UCSD-AML1 (cell line): ENCODE measurements at regions not wholly inside any gene's neighbourhood (a gene's known extent, or its start where the extent isn't known, plus 50 kb on each side); places are given as distances from the start of the nearest gene placed in this dataset.
A peak's percentile ranks its signal among the peaks of the same experiment; 100 is the strongest.
"Not testable (repeated sequence)": the region's sequence is repeated elsewhere in the genome, so short reads cannot be mapped to it uniquely, and the experiment has no call there.

Source experiments
- DNase-seq: peaks from one replicate; lab custom pipeline; 2025; ENCODE audit not compliant: unreplicated experiment; lab: John Stamatoyannopoulos, UW

DNA sequence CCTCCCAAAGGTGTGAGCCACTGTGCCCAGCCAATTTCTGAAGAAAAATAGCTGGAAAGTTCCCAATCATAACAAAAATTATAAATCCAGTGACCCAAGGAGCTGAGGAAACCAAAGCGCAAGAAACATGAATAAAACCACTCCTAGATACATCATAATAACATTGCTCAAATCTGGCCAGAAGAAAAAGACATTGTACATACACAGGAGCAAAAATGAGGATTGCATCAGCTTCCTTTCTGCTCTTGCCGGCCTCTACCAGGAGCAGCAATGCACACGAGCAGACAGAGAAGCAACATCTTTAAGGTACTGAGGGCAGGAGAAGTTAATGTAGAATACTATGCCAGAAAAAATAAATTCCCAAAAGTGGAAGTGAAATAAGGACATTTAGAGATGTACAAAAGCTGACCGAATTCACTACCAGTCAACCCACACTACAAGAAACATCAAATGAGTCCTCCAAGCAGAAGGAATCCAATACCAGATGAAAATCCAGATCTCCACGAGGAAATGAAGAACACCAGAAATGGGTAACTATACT is 127.0 kb upstream of the NBPF11 start:
- not testable (repeated sequence) for DNase-seq

DNA sequence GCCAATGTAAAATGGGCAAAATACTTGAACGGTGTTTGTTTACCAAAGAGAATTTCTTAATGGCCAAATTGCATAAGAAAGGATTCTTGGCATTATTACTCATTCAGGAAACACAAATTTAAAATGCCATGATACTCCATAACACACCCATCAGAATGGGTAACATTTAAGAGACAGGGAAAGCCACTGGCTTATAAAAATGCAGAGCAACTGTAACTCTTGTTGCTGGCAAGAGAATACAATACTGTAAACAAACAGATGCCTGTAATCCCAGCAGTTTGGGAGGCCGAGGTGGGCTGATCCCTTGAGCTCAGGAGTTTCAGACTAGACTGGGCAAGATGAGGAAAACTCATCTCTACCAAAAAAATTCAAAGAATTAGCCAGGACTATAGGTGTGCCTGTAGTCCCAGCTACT is 125.8 kb upstream of the NBPF11 start:
- DNase-seq, result not testable (repeated sequence)

DNA sequence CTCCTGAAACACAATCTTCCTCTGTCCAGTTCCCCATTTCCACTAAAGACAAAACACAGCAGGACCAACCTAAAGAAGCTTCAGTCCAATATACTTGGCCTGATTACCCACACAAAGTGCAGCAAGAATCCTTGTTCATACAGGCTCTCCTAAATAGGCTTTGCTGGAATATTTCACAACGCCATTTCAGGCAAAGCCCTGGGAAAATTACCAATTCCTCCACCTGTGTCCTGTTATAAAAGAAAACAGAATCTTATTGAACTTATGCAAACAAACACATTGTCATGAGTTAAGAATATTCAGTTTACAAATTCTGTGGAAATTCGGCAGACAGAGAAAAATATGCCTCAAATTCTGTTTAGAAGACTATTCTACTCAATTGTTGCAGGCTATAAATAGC is 115.0 kb upstream of the NBPF11 start:
- not testable (repeated sequence) for DNase-seq

DNA sequence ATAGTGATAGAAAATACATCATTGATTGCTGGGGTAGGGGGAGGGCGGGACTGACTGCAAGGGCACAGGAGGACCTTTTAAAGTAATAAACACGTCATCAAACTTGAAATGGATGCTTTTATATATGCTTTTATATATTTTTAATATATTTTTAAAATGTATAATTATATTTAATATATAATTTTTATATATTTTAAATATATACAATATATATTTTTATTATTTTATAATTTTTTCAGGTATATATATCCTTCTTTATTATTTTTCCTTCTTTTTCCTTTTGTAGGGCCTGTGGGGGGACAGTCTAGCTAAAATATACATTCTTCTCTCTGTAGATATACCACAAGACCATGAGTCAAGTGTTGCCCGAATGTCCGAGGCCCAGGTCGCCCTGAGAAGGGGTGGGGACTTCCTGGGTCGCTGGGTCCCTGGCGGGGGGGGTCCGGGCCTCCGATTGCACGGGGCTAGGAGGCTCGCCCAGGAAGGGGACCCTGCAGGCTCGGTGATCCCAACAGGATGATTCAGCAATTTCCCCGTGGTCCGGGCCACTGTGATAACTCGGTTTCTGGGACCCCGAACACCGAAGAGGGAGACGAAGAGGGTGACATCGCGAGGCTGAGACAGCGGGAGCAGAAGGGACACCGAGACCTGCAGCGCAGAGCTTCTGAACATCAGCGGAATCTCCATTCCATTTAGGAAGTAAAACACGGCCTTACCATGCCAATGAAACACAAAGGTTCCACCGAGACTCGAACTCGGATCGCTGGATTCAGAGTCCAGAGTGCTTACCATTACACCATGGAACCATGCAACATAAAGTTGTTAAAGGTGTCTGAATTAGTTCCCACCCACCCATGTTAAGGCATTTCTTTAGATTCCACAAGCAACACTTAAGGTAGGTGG is 112.5 kb upstream of the NBPF11 start:
- no peak for DNase-seq

DNA sequence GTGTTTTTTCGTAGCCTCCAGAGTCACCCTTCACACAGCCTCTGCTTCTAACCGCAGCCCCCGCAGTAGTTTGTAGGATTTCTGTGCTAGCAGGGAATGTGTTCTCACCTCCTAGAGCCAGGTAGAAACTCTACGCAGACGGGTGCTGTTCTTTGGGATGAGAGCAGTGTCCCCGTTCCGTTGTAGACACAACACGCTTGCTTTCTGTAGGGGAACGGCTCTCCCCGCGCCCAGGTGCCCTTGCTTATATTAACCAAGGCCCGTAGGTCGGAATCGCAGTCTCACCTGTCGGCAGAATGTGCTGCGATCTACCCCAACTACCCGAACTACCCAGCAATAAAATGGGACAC is 111.8 kb upstream of the NBPF11 start:
- no peak for DNase-seq

DNA sequence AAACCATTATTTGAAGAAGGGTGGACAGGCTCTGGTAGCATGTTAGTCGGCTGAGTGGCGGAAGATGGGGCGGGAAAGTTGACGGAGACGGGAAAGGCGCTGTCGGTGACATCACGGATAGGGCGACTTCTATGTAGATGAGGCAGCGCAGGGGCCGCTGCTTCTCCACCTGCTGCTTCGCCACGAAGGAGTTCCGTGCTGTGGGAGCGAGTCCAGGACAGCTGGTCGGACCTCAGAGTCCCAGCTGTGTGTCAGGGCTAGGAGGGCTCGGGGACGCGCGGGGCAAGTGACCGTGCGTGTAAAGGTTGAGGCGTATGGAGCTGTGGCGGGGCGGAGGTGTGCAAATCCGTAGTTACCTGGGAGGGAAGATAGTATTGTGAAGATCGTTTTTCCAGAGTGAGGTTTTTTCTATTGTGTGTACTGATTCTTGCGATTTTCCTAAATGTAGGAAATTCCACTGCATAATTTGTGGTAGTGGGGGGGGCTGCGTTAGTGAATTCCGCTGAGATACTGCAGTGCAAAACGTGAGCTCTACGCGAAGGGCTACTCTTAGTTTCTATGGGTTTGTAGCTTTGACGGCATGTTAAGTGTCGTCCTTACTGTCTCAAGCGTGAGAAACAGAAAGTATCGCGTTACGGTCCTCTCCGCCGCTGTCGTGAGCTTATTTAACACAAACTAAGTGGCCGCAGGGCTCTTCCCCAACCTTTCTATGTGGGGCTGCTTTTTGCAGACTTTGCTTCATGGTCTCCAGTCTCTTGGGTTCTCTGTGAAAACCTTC is 111.2 kb upstream of the NBPF11 start:
- no peak for DNase-seq

DNA sequence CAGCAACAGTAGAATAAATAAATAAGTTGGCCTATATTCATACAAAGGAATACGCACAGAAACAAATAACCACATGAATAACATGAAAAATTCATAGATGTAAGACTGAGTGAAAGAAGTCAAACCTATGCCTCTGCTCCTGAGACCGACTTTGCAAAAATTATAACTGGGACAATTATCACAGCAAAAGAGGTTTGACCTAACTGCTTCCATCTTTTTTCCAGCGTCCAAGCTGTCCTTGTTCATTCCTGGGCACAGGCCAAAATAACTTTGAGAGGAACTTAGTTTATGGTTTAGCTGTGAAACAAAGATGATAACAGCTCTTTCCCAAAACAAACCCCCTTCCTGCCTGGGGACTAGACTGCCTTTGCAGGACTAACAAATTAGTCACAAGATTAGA is 109.6 kb upstream of the NBPF11 start:
- DNase-seq, result not testable (repeated sequence)

DNA sequence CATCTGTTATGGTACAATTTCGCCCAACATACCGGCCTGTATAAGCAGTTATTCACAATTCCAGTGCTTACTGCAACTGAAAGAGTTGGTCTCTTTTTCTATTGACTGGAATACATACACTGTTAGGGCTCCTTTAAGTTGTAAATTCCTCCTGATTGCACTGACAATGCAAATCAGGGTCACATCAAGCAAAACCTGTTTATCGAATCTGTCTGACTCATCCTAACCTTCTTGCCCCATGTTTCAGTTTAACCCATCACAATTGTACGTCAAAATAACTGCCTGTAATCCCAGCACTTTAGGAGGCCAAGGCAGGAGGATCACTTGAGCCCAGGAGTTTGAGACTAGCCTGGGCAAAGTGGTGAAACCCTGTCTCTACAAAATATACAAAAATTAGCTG is 105.8 kb upstream of the NBPF11 start:
- DNase-seq, result not testable (repeated sequence)

DNA sequence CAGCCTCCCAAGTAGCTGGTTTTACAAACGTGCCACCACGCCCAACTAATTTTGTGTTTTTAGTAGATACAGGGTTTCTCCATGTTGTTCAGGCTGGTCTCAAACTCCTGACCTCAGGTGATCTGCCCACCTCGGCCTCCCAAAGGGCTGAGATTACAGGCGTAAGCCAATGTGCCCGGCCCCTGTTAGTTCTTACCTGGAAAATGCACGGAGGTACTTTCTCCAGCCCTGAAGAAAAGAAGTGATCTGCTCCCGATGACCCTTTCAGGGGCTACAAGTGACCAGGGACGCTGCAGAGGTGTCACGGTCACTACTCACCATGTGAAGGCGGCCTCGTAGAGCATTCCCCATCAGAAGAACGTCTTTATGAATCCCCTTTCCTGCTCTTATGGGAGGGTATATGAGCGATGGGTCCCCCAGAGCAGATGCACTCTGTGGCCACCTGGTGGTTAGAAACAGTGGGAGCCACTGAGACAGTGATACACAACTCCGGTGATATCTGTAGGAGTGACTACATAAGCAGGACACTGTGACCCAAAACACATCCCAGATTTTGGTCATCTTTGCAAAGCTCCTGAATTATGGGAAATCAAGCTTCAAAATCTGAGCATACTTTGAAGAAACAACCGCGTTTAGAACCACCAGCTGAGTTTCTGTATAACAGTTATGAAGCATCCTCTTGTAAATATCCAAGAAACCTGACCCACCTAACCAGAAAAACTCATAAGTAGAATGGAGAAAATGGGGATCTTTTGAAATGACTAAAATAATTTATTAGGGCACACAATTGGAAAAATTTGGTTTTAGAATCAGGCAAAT is 102.7 kb upstream of the NBPF11 start:
- DNase-seq, result peak; percentile 24

DNA sequence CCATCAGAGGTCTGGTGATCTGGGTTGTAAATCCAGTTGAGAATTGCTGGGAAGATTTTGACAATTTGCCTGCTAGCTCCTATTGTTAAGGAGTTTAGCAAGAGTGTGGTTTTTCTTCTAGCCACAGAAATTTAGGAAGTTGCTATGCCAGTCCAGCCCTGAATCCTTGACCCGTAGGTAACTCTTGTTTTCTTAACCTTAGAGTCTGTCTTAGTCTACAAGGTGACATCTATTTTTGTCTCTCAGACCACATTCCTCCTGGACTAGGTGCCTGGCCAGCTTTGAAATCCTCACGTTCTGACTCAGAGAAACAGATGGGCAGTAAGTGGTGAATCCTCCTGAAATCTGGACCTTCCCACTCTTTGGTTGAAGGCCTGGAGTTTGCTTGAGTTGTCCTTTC is 101.7 kb upstream of the NBPF11 start:
- DNase-seq, result not testable (repeated sequence)

DNA sequence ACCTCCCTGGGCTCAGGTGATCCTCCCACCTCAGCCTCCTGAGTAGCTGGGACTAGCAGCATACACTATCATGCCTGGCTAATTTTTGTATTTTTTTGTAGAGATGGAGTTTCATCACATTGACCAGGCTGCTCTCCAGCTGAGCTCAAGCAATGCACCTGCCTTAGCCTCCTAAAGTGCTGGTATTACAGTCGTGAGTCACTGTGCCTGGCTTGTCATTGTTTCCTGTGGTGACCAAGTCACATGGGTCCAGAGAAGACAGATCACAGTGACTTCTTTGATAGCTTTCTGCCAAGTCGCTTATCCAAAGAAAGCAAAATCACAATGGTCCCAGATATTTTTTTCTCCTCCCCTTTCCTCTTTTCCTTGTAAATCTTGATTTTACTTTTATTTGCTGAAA is 96.7 kb upstream of the NBPF11 start:
- not testable (repeated sequence) for DNase-seq

DNA sequence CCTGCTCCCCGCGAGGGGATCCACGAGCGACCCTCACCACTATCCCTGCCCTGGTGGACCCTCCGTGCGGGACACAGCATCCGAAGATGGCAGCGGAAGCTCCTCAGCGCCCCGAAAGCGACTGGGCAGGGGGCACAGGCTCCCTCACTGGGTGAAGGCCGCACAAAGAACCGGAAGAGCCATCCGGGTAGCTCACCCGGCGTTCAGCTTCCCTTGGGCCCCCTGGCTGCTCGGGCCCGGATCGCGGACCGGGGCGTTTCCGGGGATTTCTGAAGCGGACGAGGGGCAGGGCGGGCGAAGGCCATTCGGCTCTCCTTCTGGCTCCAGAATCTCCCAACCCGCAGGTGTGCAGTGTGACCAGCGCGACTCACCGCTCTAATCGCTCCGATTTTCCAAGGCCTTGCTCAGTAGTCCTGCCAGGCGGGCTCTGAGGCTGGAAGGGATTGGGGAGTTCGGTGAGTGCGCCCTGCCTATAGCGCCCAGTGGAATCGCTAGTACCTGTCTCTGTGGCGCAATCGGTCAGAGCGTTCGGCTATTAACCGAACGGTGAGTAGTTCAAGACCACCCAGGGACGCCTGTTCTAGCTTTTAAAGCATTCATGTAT is 94.3 kb upstream of the NBPF11 start:
- DNase-seq, result not testable (repeated sequence)

DNA sequence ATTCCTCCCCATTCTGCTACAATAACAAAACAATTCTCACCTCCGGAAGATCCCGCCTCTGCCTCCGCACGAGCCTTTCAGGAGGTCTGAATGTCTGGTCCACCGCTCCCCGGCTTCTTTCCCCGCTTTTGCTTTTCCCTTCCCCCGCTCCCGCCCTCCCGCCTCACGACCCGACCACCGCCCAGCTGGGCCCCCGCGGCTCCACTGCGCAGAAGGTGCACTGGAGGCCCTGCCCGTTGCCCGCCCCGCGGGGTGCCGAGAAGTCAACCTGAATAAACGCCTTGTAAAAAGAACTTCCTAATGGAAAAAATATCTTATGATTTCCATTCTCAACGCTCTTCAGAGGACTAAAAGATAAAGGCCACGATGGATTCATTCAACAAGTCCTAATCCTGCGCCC is 93.8 kb upstream of the NBPF11 start:
- DNase-seq, result not testable (repeated sequence)

DNA sequence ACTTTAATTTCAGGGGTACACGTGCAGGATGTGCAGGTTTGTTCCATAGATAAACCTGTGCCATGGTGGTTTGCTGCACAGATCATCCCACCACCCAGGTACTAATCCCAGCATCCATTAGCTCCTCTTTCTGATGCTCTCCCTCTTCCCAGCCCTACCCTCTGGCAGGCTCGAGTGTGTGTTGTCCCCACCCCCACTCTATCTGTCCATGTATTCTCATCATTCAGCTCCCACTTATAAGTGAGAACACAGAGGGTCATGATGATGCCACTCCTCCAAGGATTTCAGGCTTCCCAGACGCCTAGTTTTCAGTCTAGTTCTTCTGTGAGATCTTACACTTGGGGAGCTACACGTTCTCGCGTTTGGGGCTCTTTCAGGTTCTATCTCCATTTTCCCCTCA is 93.4 kb upstream of the NBPF11 start:
- not testable (repeated sequence) for DNase-seq

DNA sequence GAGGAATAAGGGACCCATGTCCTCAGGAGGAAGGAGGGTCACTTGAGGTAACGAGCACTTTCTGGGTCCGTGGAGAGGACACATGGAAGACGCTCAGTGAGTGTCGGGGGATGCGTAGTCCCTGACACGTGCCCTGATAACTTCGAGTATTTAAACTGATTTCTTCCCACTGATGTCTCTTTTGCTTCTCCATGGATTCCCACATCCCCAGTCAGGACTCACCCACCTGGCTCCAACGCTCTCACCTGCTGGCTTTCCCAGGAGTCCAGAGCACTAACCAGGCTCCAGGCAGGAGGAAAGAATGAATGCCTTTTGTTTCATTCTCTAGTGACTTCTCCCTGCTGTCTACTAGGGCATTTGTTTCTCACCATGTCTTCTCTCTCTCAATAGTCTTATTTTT is 81.2 kb upstream of the NBPF11 start:
- not testable (repeated sequence) for DNase-seq

DNA sequence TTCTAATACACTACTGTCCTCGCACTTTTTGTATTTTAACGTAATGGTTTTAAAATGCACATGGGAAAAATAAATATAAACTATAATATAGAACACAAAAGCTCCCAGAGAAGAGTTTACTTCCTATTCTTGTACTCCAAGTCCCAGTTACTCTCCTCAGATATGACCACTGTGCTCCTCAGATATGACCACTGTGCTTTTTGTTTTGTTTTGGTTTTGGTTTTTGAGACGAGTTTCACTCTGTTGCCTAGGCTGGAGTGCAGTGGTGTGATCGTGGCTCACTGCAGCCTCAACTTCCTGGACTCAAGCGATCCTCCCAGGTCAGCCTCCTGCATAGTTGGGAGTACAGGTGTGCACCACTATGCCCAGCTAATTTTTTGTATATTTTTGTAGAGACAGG is 76.8 kb upstream of the NBPF11 start:
- DNase-seq, result not testable (repeated sequence)

DNA sequence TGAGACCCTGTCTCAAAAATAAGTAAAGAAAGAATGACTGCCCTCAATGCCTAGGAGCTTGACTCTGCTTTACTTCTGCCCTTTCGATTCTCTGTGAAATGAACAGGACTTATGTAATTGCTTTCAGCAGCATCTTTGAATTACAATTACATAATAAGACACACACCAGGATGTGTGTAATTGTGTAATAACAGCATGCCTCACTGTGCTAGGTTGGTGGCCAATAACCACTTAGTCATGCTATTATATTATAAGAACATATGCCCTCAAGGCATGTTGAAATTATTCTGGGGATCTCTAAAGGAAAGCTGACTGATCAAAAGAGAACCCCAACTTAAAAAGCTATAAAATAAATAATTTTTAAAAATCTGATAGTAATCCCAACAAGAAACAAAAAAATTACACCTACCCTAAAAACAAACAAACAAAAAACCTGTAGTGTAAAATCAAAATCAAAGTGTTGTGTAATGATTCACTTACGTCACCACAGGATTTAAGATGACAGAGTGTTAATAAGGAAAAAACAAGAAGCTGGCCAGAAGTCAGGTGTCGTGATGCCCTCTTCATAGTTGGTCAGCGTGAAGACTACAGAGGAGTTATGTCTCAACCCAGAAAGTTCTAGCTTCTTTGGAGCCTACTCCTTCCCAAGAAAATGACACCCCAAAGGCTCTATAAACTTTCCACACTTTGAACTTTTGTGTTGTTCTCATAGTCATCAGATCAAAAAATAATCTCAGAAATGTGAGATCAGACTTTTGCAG is 70.5 kb upstream of the NBPF11 start:
- DNase-seq, result not testable (repeated sequence)

DNA sequence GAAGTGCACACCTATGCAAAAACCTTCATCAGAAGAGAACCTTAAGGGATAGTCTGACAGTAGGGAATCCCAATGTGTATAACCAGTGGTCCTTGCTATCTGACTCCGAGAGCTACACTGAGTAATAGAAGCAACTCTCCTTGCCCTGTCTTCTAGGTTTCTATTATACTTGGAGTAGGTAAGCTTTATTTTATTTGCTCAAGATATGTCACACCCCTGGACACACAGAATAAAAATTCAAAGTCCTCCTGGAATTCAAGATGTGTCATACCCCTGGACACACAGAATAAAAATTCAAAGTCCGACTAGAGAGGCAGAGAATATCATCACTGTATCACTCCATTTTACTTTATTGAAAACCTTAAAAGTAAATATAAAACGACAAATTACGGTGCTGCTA is 69.5 kb upstream of the NBPF11 start:
- DNase-seq, result not testable (repeated sequence)

DNA sequence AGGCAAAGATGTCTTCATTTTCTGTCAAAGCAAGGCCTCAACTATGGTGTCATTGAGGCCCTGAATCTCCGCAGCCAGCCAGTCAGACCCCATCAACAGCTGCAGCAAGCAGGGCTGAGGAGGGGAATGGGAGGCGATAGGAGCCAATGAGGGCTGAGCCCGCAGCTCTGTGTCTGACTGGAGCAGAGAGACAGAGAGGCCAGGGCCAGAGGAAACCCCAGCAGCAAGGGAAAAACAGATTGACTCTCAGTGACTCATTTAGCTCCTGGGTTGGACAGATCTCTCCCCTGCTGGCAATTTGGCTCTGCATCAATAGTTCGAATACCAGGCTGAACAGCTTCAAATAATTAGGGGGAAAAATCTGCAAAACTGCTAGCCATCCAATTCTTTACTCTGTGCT is 67.1 kb upstream of the NBPF11 start:
- not testable (repeated sequence) for DNase-seq

DNA sequence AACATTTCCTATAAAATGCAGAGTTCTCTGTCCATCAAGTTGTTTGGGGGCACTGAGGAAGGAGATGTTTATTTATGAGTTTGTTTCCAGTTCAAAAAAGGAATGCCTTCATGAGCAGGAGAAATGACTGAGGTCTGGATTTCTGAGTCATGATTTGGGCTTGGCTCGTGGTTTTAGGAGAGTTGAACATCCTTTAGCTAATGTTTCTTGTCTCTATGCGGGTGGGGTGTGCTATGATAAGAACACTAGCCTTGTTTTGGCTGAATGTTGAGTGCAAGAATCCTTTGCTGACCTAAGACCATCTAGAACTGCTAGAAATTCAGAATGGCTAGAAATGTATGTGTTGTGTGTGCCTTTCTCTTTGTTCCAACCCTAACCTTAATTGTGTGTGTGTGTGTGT is 59.1 kb upstream of the NBPF11 start:
- not testable (repeated sequence) for DNase-seq
